K562 (cell line): ENCODE measurements at regions not wholly inside any gene's neighbourhood (a gene's known extent, or its start where the extent isn't known, plus 50 kb on each side); places are given as distances from the start of the nearest gene placed in this dataset.

Experiments used
- ATAC-seq: fragments of 200-7000 bp; cut with Tn5 transposase; 3 replicates; pipeline ENCODE4 v1.9.1; 2020; ENCODE audit warnings: moderate library complexity
- BruUV-seq: library from RNA; stranded (reverse); fragments of 400-500 nt; replicated peaks from 2 replicates; lab custom pipeline; 2021; lab: Mats Ljungman, UMichigan
- CTCF ChIA-PET: fragments of 300-600 bp; formaldehyde crosslinking; extraction: SDS; loops from one replicate; lab custom pipeline; 2021; ENCODE audit warnings: low intra/inter-chr PET ratio; lab: Yijun Ruan, JAX
- POLR2A ChIA-PET: fragments of 300-600, 350-650 bp; sonication (Branson Sonifier 250); formaldehyde crosslinking; extraction: SDS; loops from one replicate; lab custom pipeline; 2021; ENCODE audit warnings: antibody characterized with exemption, inconsistent platforms; lab: Yijun Ruan, JAX
- DNase-seq, 4 experiments: peaks; one replicate each; pipeline versions ENCODE4 v3.0.0 to v3.0.0-alpha.2; 2011 to 2018; ENCODE audit warnings: low spot score in 3 of 4, mixed read lengths in 3 of 4; ENCODE audit errors: extremely low read depth in 1 of 4
- FAIRE-seq: peaks from 2 replicates; lab custom pipeline; 2011; peaks lifted over from hg19 to GRCh38; lab: Jason Lieb, UNC
- H2AFZ ChIP-seq: 2 replicates; pipeline ENCODE4 v1.6.0; 2011; ENCODE audit warnings: low read depth, low read length, control low read depth, inconsistent platforms
- H3K27ac ChIP-seq: fragments of 200-600 bp; 3 replicates; pipeline ENCODE4 v1.8.0; 2011; ENCODE audit warnings: low read depth, mild to moderate bottlenecking, control low read depth, inconsistent platforms, low read length, moderate library complexity, mixed read lengths; ENCODE audit errors: extremely low read depth
- H3K27me3 ChIP-seq, 2 experiments: fragments of 300-600 bp in 1 of 2; 2 replicates in 1 of 2; 3 replicates in 1 of 2; pipeline versions ENCODE4 v1.6.0 to v1.8.0; 2011; ENCODE audit warnings: inconsistent platforms in 2 of 2, low read length in 2 of 2, mild to moderate bottlenecking in 1 of 2, mixed read lengths in 1 of 2, moderate library complexity in 1 of 2; ENCODE audit not compliant: control insufficient read depth in 2 of 2, insufficient read depth in 2 of 2
- H3K36me3 ChIP-seq: fragments of 300-600 bp; 3 replicates; pipeline ENCODE4 v1.8.0; 2011; ENCODE audit warnings: mild to moderate bottlenecking, low read length, inconsistent platforms; ENCODE audit not compliant: control insufficient read depth, insufficient read depth
- H3K4me1 ChIP-seq, 2 experiments: fragments of 200-600 bp in 1 of 2; replicated peaks in 1 of 2; 2 replicates in 1 of 2; 3 replicates in 1 of 2; pipeline versions ENCODE4 v1.5.1 to v1.8.0; 2011; ENCODE audit warnings: inconsistent platforms in 2 of 2, low read length in 2 of 2, mild to moderate bottlenecking in 1 of 2, mixed read lengths in 1 of 2, moderate library complexity in 1 of 2; ENCODE audit not compliant: control insufficient read depth in 2 of 2, insufficient read depth in 2 of 2
- H3K4me2 ChIP-seq: 2 replicates; pipeline ENCODE4 v1.6.1; 2011; ENCODE audit warnings: low read length, control low read depth, inconsistent platforms, mixed read lengths; ENCODE audit not compliant: insufficient read depth
- H3K4me3 ChIP-seq: fragments of 200-600 bp; sonication (generic), shearing (Covaris generic); 2 replicates; pipeline ENCODE4 v1.5.1; 2016; ENCODE audit warnings: control low read depth, inconsistent platforms
- H3K79me2 ChIP-seq: fragments of 200-600 bp; 3 replicates; pipeline ENCODE4 v1.8.0; 2011; ENCODE audit warnings: low read length, inconsistent platforms; ENCODE audit not compliant: control insufficient read depth, insufficient read depth
- H3K9ac ChIP-seq, 2 experiments: 2 replicates each; pipeline versions ENCODE4 v1.6.0 to v1.6.1; 2011; ENCODE audit warnings: low read depth in 2 of 2, low read length in 2 of 2, control low read depth in 1 of 2, inconsistent platforms in 1 of 2, mild to moderate bottlenecking in 1 of 2, mixed read lengths in 1 of 2; ENCODE audit not compliant: insufficient read depth in 1 of 2
- H3K9me1 ChIP-seq: one replicate; pipeline ENCODE4 v1.6.0; 2011; ENCODE audit warnings: inconsistent platforms, mild to moderate bottlenecking, low read length, moderate library complexity; ENCODE audit not compliant: control insufficient read depth, insufficient read depth
- H3K9me3 ChIP-seq: replicated peaks from 2 replicates; pipeline ENCODE4 v1.5.1; 2011; ENCODE audit warnings: low read depth, low read length, inconsistent platforms; ENCODE audit not compliant: control insufficient read depth, insufficient read depth
- H4K20me1 ChIP-seq: replicated peaks from 2 replicates; pipeline ENCODE4 v1.6.1; 2011; ENCODE audit warnings: low read length, inconsistent platforms, mixed read lengths; ENCODE audit not compliant: control insufficient read depth, insufficient read depth
- BACH1 ChIP-seq: fragments of 200-800 bp; sonication (Bioruptor generic); IDR thresholded peaks from 2 replicates; pipeline ENCODE4 v1.6.1; 2016; ENCODE audit warnings: missing genetic modification characterization, missing compliant biosample characterization
- HSF4 ChIP-seq: fragments of 250-450 bp; sonication (Bioruptor Pico); IDR thresholded peaks from 2 replicates; pipeline ENCODE4 v2.1.2; 2022; ENCODE audit warnings: mild to moderate bottlenecking, moderate library complexity, borderline replicate concordance
- KDM4B ChIP-seq, 2 experiments: fragments of 450-650 bp in 1 of 2; sonication (generic) in 1 of 2; IDR thresholded peaks; 2 replicates each; pipeline ENCODE4 v1.6.1; 2016 to 2017; ENCODE audit warnings: borderline replicate concordance in 2 of 2, antibody characterized with exemption in 1 of 2, low read depth in 1 of 2, mild to moderate bottlenecking in 1 of 2
- MXD1 ChIP-seq: fragments of 250-450 bp; sonication (Bioruptor Pico); IDR thresholded peaks from 2 replicates; pipeline ENCODE4 v1.8.0; 2021; ENCODE audit warnings: borderline replicate concordance, mild to moderate bottlenecking, moderate library complexity; ENCODE audit not compliant: poor library complexity, severe bottlenecking
- NCOA1 ChIP-seq: fragments of 450-650 bp; IDR thresholded peaks from 2 replicates; pipeline ENCODE4 v1.6.1; 2016; ENCODE audit warnings: low read depth
- NR4A1 ChIP-seq, 2 experiments: fragments of 250-450 bp in 1 of 2; fragments of 450-650 bp in 1 of 2; sonication (Bioruptor Pico) in 1 of 2; IDR thresholded peaks; 2 replicates each; pipeline versions ENCODE4 v1.4.0 to v1.6.1; 2016 to 2020; ENCODE audit warnings: mild to moderate bottlenecking in 2 of 2, missing compliant biosample characterization in 1 of 2, missing genetic modification characterization in 1 of 2, moderate library complexity in 1 of 2
- SIRT6 ChIP-seq: IDR thresholded peaks from one replicate; pipeline ENCODE4 v1.6.1; 2012; ENCODE audit warnings: low read depth, mild to moderate bottlenecking, control low read depth, inconsistent platforms, low read length, moderate library complexity
- STAG1 ChIP-seq: sonication (generic); formaldehyde crosslinking; IDR thresholded peaks from 2 replicates; pipeline ENCODE4 v1.5.0; 2020; ENCODE audit warnings: missing genetic modification reagents, borderline replicate concordance
- TAF9B ChIP-seq: fragments of 450-650 bp; IDR thresholded peaks from 2 replicates; pipeline ENCODE4 v1.6.1; 2018; ENCODE audit warnings: mild to moderate bottlenecking; ENCODE audit not compliant: partially characterized antibody
- TEAD2 ChIP-seq: fragments of 450-650 bp; IDR thresholded peaks from 2 replicates; pipeline ENCODE4 v1.6.1; 2016; ENCODE audit warnings: missing genetic modification characterization, control low read depth, missing compliant biosample characterization
- ZBTB43 ChIP-seq: sonication (generic); formaldehyde crosslinking; IDR thresholded peaks from 2 replicates; pipeline ENCODE4 v1.8.0; 2023; ENCODE audit warnings: mild to moderate bottlenecking, missing genetic modification reagents
- ZC3H4 ChIP-seq: sonication (generic); formaldehyde crosslinking; IDR thresholded peaks from 2 replicates; pipeline ENCODE4 v1.9.0; 2021; ENCODE audit warnings: missing genetic modification reagents, borderline replicate concordance
- ZNF121 ChIP-seq: sonication (generic); formaldehyde crosslinking; conservative IDR thresholded peaks from 2 replicates; pipeline ENCODE4 v1.8.0; 2022; ENCODE audit warnings: missing genetic modification reagents
- WGBS: fragments of 100-300 bp; shearing (Covaris generic); methylation state at CpG from one replicate; pipeline ENCODE4 v1.1.6; 2016; ENCODE audit warnings: low coverage, mixed read lengths; ENCODE audit not compliant: insufficient coverage; ENCODE audit errors: missing lambda C conversion rate; 5-methylcytosine and 5-hydroxymethylcytosine counted together
- in situ Hi-C: fragments of 300-500 bp; cut with MboI; formaldehyde crosslinking; loops from 4 replicates; pipeline ENCODE4 v1.15.0; 2018; ENCODE audit warnings: inconsistent platforms, mixed read lengths
- intact Hi-C: fragments of 100-400 bp; cut with micrococcal nuclease; formaldehyde crosslinking; loops from 2 replicates; pipeline ENCODE4 v1.14.2; 2022

- ChIA-PET POLR2A (no interaction called here), CTCF (no interaction called here)
- intact Hi-C loops (no loop called here), in situ Hi-C loops (no loop called here)
- BruUV-seq = no TSS peak
- Histone ChIP-seq H3K36me3 (no peaks in the 10 kb centered on the region), H3K4me3 (no peak overlapping the region), H3K4me1 (no peaks in the 10 kb centered on the region), H3K79me2 (no peaks in the 10 kb centered on the region), H3K27ac (no peak overlapping the region), H3K4me2 (no peak overlapping the region), H3K9me1 (no peaks in the 10 kb centered on the region), H3K9me3 (0 out of 2 replicates have a peak, but pooled peaks cover 1% of the 10 kb centered on the region), H3K27me3 (no peaks in the 10 kb centered on the region), H3K9ac (no peak overlapping the region), H4K20me1 (no peaks in the 10 kb centered on the region), H2AFZ (no peak overlapping the region)
- ATAC-seq = no peak
- FAIRE-seq = no peak
- DNase-seq = no peak
- WGBS = 0% methylated on average over 3 of the region's 3 CpGs
- TF ChIP-seq NCOA1 (no peak), SIRT6 (no peak), BACH1 (no peak), TAF9B (no peak), KDM4B (IDR thresholded peaks at IDR 0.05; ENCODE audit: borderline replicate concordance in 2 of 2, low read depth in 1 of 2) (no peak), STAG1 (CRISPR knock-in tag) (no peak), ZNF121 (no peak), ZC3H4 (CRISPR knock-in tag) (no peak), MXD1 (CRISPR knock-in tag) (no peak), HSF4 (CRISPR knock-in tag) (no peak), NR4A1 (CRISPR knock-in tag; IDR thresholded peaks at IDR 0.05) (no peak), NR4A1 (tag; IDR thresholded peaks at IDR 0.05) (no peak), ZBTB43 (no peak), TEAD2 (tag) (no peak)
Observed at GRCh38 chr5:128870923-128871322, 94.4 kb upstream of the SLC27A6 start.
